Activated B cell treated with CpG ODN at 0.5 μM for 24 hours (primary cell): ENCODE measurements at regions not wholly inside any gene's neighbourhood (a gene's known extent, or its start where the extent isn't known, plus 50 kb on each side); places are given as distances from the start of the nearest gene placed in this dataset.

Experiments used
- ATAC-seq: fragments of 200-7000 bp; cut with Tn5 transposase; one replicate; pipeline ENCODE4 v1.10.0; 2021; ENCODE audit warnings: low read depth, mild to moderate bottlenecking, moderate library complexity
- CTCF ChIA-PET: fragments of 350-600 bp; sonication (Branson Sonifier 250); formaldehyde crosslinking; loops from one replicate; lab custom pipeline; 2021; ENCODE audit warnings: antibody characterized with exemption; lab: Charles Lee
- POLR2A ChIA-PET: fragments of 350-600 bp; sonication (Branson Sonifier 250); formaldehyde crosslinking; loops from one replicate; lab custom pipeline; 2021; ENCODE audit warnings: antibody characterized with exemption; lab: Charles Lee
- DNase-seq: peaks from one replicate; pipeline ENCODE4 v3.0.0; 2022
- H3K27ac Mint-ChIP-seq: one replicate; pipeline ENCODE4 v1.8.0; 2020; ENCODE audit warnings: mixed read lengths
- H3K27me3 Mint-ChIP-seq: one replicate; pipeline ENCODE4 v1.8.0; 2021; ENCODE audit warnings: mixed read lengths
- H3K36me3 Mint-ChIP-seq: one replicate; pipeline ENCODE4 v1.8.0; 2021; ENCODE audit warnings: low read depth, mixed read lengths
- H3K4me1 Mint-ChIP-seq: one replicate; pipeline ENCODE4 v1.8.0; 2021; ENCODE audit warnings: mixed read lengths
- H3K4me3 Mint-ChIP-seq: one replicate; pipeline ENCODE4 v1.8.0; 2020; ENCODE audit warnings: mild to moderate bottlenecking, mixed read lengths
- H3K9me3 Mint-ChIP-seq: one replicate; pipeline ENCODE4 v1.8.0; 2020; ENCODE audit warnings: mixed read lengths
- intact Hi-C: fragments of 100-400 bp; cut with micrococcal nuclease; formaldehyde crosslinking; loops from one replicate; pipeline ENCODE4 v1.15.1; 2024
- TF ChIP-seq, protein P1 (sequence below): fragments of 200-600 bp; IDR thresholded peaks from one replicate; pipeline ENCODE4 v1.8.0; 2022; ENCODE audit warnings: antibody characterized with exemption, mild to moderate bottlenecking

DNA sequence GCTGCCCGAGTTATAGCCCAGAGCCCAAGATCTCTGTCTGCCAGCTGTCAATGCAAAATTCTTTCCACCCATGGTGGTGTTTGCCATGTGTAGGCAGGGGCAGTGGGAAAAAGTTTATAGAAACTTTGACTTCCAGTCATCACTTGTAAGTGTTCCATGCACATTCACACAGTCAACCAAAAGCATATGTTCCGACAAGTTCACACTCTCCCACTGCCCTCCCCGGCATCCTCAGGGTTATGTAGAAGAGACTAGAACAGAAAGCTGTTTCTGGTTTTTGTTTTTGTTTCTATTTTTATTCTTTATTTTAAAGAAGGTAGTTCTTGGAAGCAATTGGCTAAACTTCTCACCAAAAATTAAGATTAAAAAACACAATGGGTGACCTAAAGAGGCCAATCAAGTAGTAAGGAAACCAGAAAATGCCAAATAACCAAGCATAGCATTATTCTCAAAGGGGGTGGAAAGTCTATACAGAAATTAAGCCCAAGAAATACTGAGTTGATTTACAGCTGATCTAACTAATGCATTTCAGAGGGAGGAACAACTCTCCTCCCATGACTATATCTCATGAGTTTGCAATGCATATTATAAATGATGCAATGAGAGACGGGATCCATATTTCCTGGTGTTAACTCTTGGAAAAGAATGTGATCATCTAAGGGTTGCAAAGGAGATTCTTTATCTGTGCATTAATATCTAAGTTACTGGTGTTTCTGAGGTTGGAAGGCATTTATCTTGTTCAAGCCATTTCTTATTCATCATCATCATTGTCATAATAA, 91.5 kb upstream of the ETS2 start:
- TF ChIP-seq, protein P1, sequence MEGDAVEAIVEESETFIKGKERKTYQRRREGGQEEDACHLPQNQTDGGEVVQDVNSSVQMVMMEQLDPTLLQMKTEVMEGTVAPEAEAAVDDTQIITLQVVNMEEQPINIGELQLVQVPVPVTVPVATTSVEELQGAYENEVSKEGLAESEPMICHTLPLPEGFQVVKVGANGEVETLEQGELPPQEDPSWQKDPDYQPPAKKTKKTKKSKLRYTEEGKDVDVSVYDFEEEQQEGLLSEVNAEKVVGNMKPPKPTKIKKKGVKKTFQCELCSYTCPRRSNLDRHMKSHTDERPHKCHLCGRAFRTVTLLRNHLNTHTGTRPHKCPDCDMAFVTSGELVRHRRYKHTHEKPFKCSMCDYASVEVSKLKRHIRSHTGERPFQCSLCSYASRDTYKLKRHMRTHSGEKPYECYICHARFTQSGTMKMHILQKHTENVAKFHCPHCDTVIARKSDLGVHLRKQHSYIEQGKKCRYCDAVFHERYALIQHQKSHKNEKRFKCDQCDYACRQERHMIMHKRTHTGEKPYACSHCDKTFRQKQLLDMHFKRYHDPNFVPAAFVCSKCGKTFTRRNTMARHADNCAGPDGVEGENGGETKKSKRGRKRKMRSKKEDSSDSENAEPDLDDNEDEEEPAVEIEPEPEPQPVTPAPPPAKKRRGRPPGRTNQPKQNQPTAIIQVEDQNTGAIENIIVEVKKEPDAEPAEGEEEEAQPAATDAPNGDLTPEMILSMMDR: no peak
- ChIA-PET CTCF (interaction anchor here (0.8 kb wide), 1 partner anchor 93 kb away, joined by 3 read pairs; no protein-coding TSS in a partner anchor), POLR2A (no interaction called here)
- Mint-ChIP-seq H3K36me3 (no peaks in the 10 kb centered on the region), H3K27me3 (no peaks in the 10 kb centered on the region), H3K4me3 (no peak overlapping the region), H3K9me3 (no peaks in the 10 kb centered on the region), H3K4me1 (no peaks in the 10 kb centered on the region), H3K27ac (no peak overlapping the region)
- intact Hi-C loops: no loop called here
- ATAC-seq (no peak), DNase-seq (no peak)

DNA sequence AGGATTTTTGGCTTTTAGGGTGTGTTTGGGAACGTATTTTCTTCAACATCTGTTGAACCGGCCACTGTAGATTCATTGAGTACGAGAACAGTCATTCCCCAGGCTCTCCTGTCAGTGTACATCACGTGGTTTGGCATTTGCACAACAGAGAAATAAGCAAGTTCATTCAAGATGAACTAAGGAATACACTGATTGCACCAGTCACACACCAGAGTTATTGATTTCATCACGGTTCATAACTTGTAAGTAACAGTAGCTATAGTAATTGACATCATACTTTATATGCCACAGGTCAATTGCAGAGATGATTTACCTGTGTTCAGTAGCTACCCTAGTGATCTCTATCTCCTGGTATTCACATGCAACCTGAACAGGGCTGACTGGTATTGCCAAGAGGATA, 90.7 kb upstream of the ETS2 start:
- DNase-seq: no peak
- POLR2A ChIA-PET: no interaction called here
- no peak overlapping the region for H3K4me3 Mint-ChIP-seq
- H3K27me3 Mint-ChIP-seq: no peaks in the 10 kb centered on the region
- TF ChIP-seq, protein P1: no peak
- CTCF ChIA-PET: interaction anchor here (0.8 kb wide), 1 partner anchor 93 kb away, joined by 3 read pairs; no protein-coding TSS in a partner anchor
- intact Hi-C loops: no loop called here
- no peaks in the 10 kb centered on the region for H3K9me3 Mint-ChIP-seq
- H3K36me3 Mint-ChIP-seq: no peaks in the 10 kb centered on the region
- no peaks in the 10 kb centered on the region for H3K4me1 Mint-ChIP-seq
- ATAC-seq: no peak
- H3K27ac Mint-ChIP-seq: no peak overlapping the region

DNA sequence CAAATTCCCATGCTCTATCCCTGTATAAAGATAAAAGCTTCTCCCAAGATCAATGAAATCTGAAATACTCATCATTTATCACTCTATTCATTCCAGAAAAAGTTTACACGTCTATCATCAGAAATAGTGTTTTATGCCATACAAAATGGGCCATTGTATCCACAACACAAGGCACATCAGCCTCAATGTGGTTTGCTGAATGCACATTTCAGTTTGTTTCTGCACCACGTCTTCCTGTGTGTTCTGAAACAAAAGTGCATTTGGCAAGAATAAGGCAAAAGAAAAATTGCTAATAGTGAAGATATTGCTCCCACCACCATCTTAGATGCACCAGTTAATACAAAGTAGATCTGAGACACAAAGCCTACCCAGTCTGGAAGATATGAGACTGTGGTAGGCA, 89.6 kb upstream of the ETS2 start:
- no peaks in the 10 kb centered on the region for H3K4me1 Mint-ChIP-seq
- ChIA-PET POLR2A (no interaction called here), CTCF (no interaction called here)
- no peak overlapping the region for H3K4me3 Mint-ChIP-seq
- no peaks in the 10 kb centered on the region for H3K27me3 Mint-ChIP-seq
- no peak overlapping the region for H3K27ac Mint-ChIP-seq
- TF ChIP-seq, protein P1: no peak
- DNase-seq (no peak), ATAC-seq (no peak)
- H3K9me3 Mint-ChIP-seq: no peaks in the 10 kb centered on the region
- intact Hi-C loops: no loop called here
- no peaks in the 10 kb centered on the region for H3K36me3 Mint-ChIP-seq

DNA sequence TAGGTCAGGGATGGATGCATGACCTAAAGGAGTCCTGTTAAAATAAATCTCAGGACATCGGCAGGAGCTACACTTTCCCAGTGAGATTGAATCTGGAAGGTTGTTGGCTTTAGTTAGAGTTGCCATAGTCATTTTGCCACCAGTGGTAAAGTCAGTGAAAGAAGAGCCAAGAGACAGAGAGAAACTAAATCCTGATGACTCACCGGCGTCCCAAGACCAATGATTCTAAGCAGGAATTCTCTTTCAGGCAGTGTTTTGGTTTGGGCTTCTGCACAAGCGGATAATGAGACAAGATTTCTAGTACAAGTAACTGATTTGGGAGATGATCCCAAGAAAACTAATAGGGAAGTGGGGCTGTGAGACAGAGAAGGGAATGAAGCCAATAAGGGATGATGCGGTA, 88.8 kb upstream of the ETS2 start:
- ATAC-seq: no peak
- H3K9me3 Mint-ChIP-seq: no peaks in the 10 kb centered on the region
- TF ChIP-seq, protein P1: no peak
- no peak for DNase-seq
- no peak overlapping the region for H3K4me3 Mint-ChIP-seq
- ChIA-PET CTCF (no interaction called here), POLR2A (no interaction called here)
- H3K4me1 Mint-ChIP-seq: no peaks in the 10 kb centered on the region
- no peak overlapping the region for H3K27ac Mint-ChIP-seq
- no peaks in the 10 kb centered on the region for H3K27me3 Mint-ChIP-seq
- intact Hi-C loops: no loop called here
- H3K36me3 Mint-ChIP-seq: no peaks in the 10 kb centered on the region

DNA sequence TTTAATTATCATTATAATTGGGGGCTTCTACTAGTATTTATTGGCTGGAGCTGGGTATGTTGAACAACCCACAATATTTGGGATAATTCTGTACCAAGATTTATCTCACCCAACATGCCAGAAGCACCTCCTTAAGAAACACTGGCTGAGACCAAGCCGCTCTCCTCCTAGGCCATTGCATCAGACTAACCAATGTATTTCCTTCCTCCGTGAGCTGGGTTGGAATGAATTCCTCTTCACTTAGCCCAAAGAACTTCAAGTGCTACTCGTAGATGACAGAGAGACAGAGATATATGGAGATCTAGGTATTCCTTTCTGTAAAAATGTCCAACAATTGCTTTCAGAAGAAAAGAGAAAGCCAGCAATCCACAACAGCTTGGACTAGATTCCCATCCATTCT, 87.2 kb upstream of the ETS2 start:
- POLR2A ChIA-PET: no interaction called here
- no peak for DNase-seq
- TF ChIP-seq, protein P1: no peak
- no peak overlapping the region for H3K27ac Mint-ChIP-seq
- H3K27me3 Mint-ChIP-seq: no peaks in the 10 kb centered on the region
- no peaks in the 10 kb centered on the region for H3K4me1 Mint-ChIP-seq
- ATAC-seq: no peak
- CTCF ChIA-PET: no interaction called here
- H3K36me3 Mint-ChIP-seq: no peaks in the 10 kb centered on the region
- H3K4me3 Mint-ChIP-seq: no peak overlapping the region
- intact Hi-C loops: no loop called here
- H3K9me3 Mint-ChIP-seq: no peaks in the 10 kb centered on the region
